ENCODE measurements at regions not wholly inside any gene's neighbourhood (a gene's known extent, or its start where the extent isn't known, plus 50 kb on each side); places are given as distances from the start of the nearest gene placed in this dataset.

DNA sequence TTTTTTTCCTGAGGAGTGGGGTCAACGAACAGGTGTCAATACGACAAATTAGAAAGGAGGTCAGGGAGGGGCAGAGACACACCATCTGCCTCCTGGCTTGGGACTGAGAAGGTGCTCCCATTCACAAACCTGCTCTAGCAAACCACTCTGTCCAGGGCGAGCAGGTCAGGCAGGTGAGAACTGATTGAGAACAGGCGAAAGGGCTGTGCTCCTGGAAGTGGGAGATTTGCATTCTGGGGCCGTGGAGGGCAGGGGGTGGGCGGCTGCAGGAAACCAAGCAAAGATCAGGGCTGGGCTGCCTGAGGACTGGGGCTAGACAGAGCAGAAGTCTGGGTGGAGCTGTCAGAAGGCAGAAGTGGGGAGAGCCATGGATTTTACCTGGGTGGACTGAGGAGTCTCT lies 98.9 kb upstream of the NLRP1 start:
- no peaks in the 10 kb centered on the region for H3K36me3 ChIP-seq (ENCODE audit: control insufficient read depth, insufficient read depth, low read length)
- H3K18ac ChIP-seq (ENCODE audit: low read depth, low read length), result no peak overlapping the region
- H3K27me3 ChIP-seq (ENCODE audit: control insufficient read depth, insufficient read depth, low read length), result no peaks in the 10 kb centered on the region
- POLR2A ChIA-PET (ENCODE audit: unreplicated experiment), result no interaction called here
- DNase-seq, result no peak
- WGBS, 2 experiments (ENCODE audit: extremely low coverage in 2 of 2, insufficient read length in 1 of 2), result 0% methylated on average over 1 of the region's 6 CpGs; no CpG with 5 or more reads in 1 of the 2 experiments
- dilution Hi-C loops (cut with HindIII; ENCODE audit: low sequenced_read_pairs, unreplicated experiment) (no loop called here), intact Hi-C loops (cut with micrococcal nuclease) (no loop called here), in situ Hi-C loops (cut with MboI; ENCODE audit: low sequenced_read_pairs) (no loop called here)
- no peak overlapping the region for H3K56ac ChIP-seq (ENCODE audit: extremely low read depth, insufficient read depth, low read length)
- CTCF ChIA-PET, result no interaction called here
- H3K4me2 ChIP-seq (ENCODE audit: low read depth, low read length), result no peak overlapping the region
- H3K23ac ChIP-seq (ENCODE audit: low read depth, low read length), result no peak overlapping the region
- H3K4me3 ChIP-seq (ENCODE audit: insufficient read depth, low read depth, low read length), result no peak overlapping the region
- H3K4ac ChIP-seq (ENCODE audit: low read depth, low read length), result no peak overlapping the region
- H2AK5ac ChIP-seq (ENCODE audit: low read depth, low read length), result no peak overlapping the region
- no peak overlapping the region for H2BK20ac ChIP-seq (ENCODE audit: low read depth, low read length)
- H3K9me1 ChIP-seq (ENCODE audit: insufficient read depth, low read length), result no peaks in the 10 kb centered on the region
- H2AK9ac ChIP-seq (replicated peaks; ENCODE audit: low read depth, low read length, poor library complexity), result no peak overlapping the region
- no peak overlapping the region for H2BK120ac ChIP-seq (ENCODE audit: low read depth, low read length)
- no peaks in the 10 kb centered on the region for H3K9me3 ChIP-seq (ENCODE audit: control insufficient read depth, insufficient read depth, low read length)
- no peak for ATAC-seq (ENCODE audit: low read depth)
- no peak overlapping the region for H2BK5ac ChIP-seq (ENCODE audit: low read depth, low read length, poor library complexity, severe bottlenecking)
- no peak for TF ChIP-seq CEBPB (IDR thresholded peaks at IDR 0.05; ENCODE audit: low read depth, low read length)
- no peak for TF ChIP-seq MAZ (IDR thresholded peaks at IDR 0.05; ENCODE audit: borderline replicate concordance, low read depth, low read length)
- no peaks in the 10 kb centered on the region for H3K79me1 ChIP-seq (ENCODE audit: low read depth in 1 of 2, low read length in 2 of 2)
- no peaks in the 10 kb centered on the region for H4K20me1 ChIP-seq (ENCODE audit: insufficient read depth, low read length)
- H3K9ac ChIP-seq (ENCODE audit: low read depth, low read length), result no peak overlapping the region
- H4K91ac ChIP-seq (ENCODE audit: insufficient read depth, low read depth, low read length), result no peak overlapping the region
- no peak overlapping the region for H2BK15ac ChIP-seq (ENCODE audit: low read depth, low read length)
- no peak overlapping the region for H4K8ac ChIP-seq (ENCODE audit: low read depth in 2 of 2, low read length in 2 of 2)
- H3K27ac ChIP-seq (ENCODE audit: insufficient read depth, low read length), result no peak overlapping the region
- H4K5ac ChIP-seq (ENCODE audit: low read depth, low read length), result no peak overlapping the region
- no peak overlapping the region for H2AFZ ChIP-seq (replicated peaks; ENCODE audit: low read length, poor library complexity)
- H3K14ac ChIP-seq (replicated peaks; ENCODE audit: low read depth, low read length), result no peak overlapping the region
- H3K4me1 ChIP-seq (ENCODE audit: control insufficient read depth, insufficient read depth, low read length), result no peaks in the 10 kb centered on the region
- BruUV-seq (replicated peaks), result no TSS peak
